Upper lobe of right lung (tissue), 1 donor: ENCODE measurements at regions not wholly inside any gene's neighbourhood (a gene's known extent, or its start where the extent isn't known, plus 50 kb on each side); places are given as distances from the start of the nearest gene placed in this dataset.

Experiments used
- ATAC-seq: fragments of 200-7000 bp; cut with Tn5 transposase; one replicate; pipeline ENCODE4 v1.9.1; 2020; ENCODE audit warnings: mild to moderate bottlenecking, moderate library complexity
- DNase-seq: peaks from one replicate; pipeline ENCODE4 v3.0.0-alpha.2; 2020
- H3K27ac ChIP-seq: fragments of 200-600 bp; one replicate; pipeline ENCODE4 v1.8.0; 2022
- H3K27me3 ChIP-seq: fragments of 200-600 bp; one replicate; pipeline ENCODE4 v1.8.0; 2022; ENCODE audit warnings: mild to moderate bottlenecking
- H3K36me3 ChIP-seq: fragments of 200-600 bp; one replicate; pipeline ENCODE4 v1.8.0; 2022
- H3K4me1 ChIP-seq: fragments of 200-600 bp; one replicate; pipeline ENCODE4 v1.8.0; 2022
- H3K4me3 ChIP-seq: fragments of 200-600 bp; one replicate; pipeline ENCODE4 v1.8.0; 2022; ENCODE audit warnings: mild to moderate bottlenecking
- H3K9me3 ChIP-seq: fragments of 200-600 bp; one replicate; pipeline ENCODE4 v1.8.0; 2022
- CTCF ChIP-seq: fragments of 200-600 bp; IDR thresholded peaks from one replicate; pipeline ENCODE4 v1.8.0; 2022; ENCODE audit warnings: antibody characterized with exemption
- intact Hi-C: fragments of 100-400 bp; cut with DNase I; formaldehyde crosslinking; loops from one replicate; pipeline ENCODE4 v1.11.0; 2022
- donor health status: DM: no; HTN: yes; CAD: no; lungs with severe emphysema.

- H3K36me3 ChIP-seq = no peaks in the 10 kb centered on the region
- intact Hi-C loops = no loop called here
- no peaks in the 10 kb centered on the region for H3K9me3 ChIP-seq
- no peak overlapping the region for H3K4me3 ChIP-seq
- H3K4me1 ChIP-seq = no peaks in the 10 kb centered on the region
- ATAC-seq = no peak
- H3K27me3 ChIP-seq = no peaks in the 10 kb centered on the region
- no peak for DNase-seq
- H3K27ac ChIP-seq = no peak overlapping the region
- no peak for TF ChIP-seq CTCF
Observed at GRCh38 chr1:56382929-56383328, 196.4 kb downstream of the PLPP3 start.

- DNase-seq (no peak), ATAC-seq (no peak)
- TF ChIP-seq CTCF = no peak
- Histone ChIP-seq H3K27ac (no peak overlapping the region), H3K9me3 (no peaks in the 10 kb centered on the region), H3K4me3 (no peak overlapping the region), H3K4me1 (no peaks in the 10 kb centered on the region), H3K27me3 (no peaks in the 10 kb centered on the region), H3K36me3 (no peaks in the 10 kb centered on the region)
- intact Hi-C loops = no loop called here
Observed at GRCh38 chr1:56380531-56380930, 198.8 kb downstream of the PLPP3 start.

- TF ChIP-seq CTCF = no peak
- Histone ChIP-seq H3K27me3 (no peaks in the 10 kb centered on the region), H3K4me3 (no peak overlapping the region), H3K36me3 (no peaks in the 10 kb centered on the region), H3K9me3 (no peaks in the 10 kb centered on the region), H3K4me1 (no peaks in the 10 kb centered on the region), H3K27ac (no peak overlapping the region)
- intact Hi-C loops = no loop called here
- DNase-seq (no peak), ATAC-seq (no peak)
Observed at GRCh38 chr1:56378341-56379070, 200.9 kb downstream of the PLPP3 start.

GRCh38 chr1:56377431-56377830 is 201.9 kb downstream of the PLPP3 start:
- Histone ChIP-seq H3K4me3 (no peak overlapping the region), H3K9me3 (no peaks in the 10 kb centered on the region), H3K4me1 (no peaks in the 10 kb centered on the region), H3K36me3 (no peaks in the 10 kb centered on the region), H3K27ac (no peak overlapping the region), H3K27me3 (no peaks in the 10 kb centered on the region)
- no peak for ATAC-seq
- no peak for TF ChIP-seq CTCF
- intact Hi-C loops = no loop called here
- DNase-seq = no peak

- no peaks in the 10 kb centered on the region for H3K27me3 ChIP-seq
- DNase-seq = no peak
- no peaks in the 10 kb centered on the region for H3K9me3 ChIP-seq
- no peak overlapping the region for H3K4me3 ChIP-seq
- no peaks in the 10 kb centered on the region for H3K4me1 ChIP-seq
- intact Hi-C loops = no loop called here
- ATAC-seq = peak; percentile 48
- H3K36me3 ChIP-seq = no peaks in the 10 kb centered on the region
- H3K27ac ChIP-seq = no peak overlapping the region
- TF ChIP-seq CTCF = no peak
Observed at GRCh38 chr1:56376188-56376984, 203.0 kb downstream of the PLPP3 start.
